T-helper 2 cell treated with Interferon-gamma antibody and Interleukin-4, amounts not matched to agents 5 μg/mL and 100 μg/mL, for 36 hours (primary cell): ENCODE measurements at regions not wholly inside any gene's neighbourhood (a gene's known extent, or its start where the extent isn't known, plus 50 kb on each side); places are given as distances from the start of the nearest gene placed in this dataset.

Experiments
- DNase-seq: peaks from one replicate; pipeline ENCODE4 v3.0.0; 2021; ENCODE audit warnings: low spot score
- H3K27ac Mint-ChIP-seq: one replicate; pipeline ENCODE4 v1.8.0; 2021; ENCODE audit warnings: mild to moderate bottlenecking, mixed read lengths
- H3K27me3 Mint-ChIP-seq: one replicate; pipeline ENCODE4 v1.8.0; 2021; ENCODE audit warnings: low read depth, mixed read lengths
- H3K36me3 Mint-ChIP-seq: one replicate; pipeline ENCODE4 v1.8.0; 2021; ENCODE audit warnings: low read depth, mixed read lengths
- H3K4me1 Mint-ChIP-seq: one replicate; pipeline ENCODE4 v1.8.0; 2021; ENCODE audit warnings: low read depth, mixed read lengths
- H3K4me3 Mint-ChIP-seq: one replicate; pipeline ENCODE4 v1.8.0; 2022; ENCODE audit warnings: mild to moderate bottlenecking, moderate library complexity, mixed read lengths
- H3K9me3 Mint-ChIP-seq: one replicate; pipeline ENCODE4 v1.8.0; 2021; ENCODE audit warnings: mixed read lengths

GRCh38 chr5:114830114-114830513, 339.6 kb downstream of the TRIM36 start:
- DNase-seq = no peak
- no peaks in the 10 kb centered on the region for H3K27me3 Mint-ChIP-seq
- peaks cover 23% of the 10 kb centered on the region for H3K9me3 Mint-ChIP-seq
- no peaks in the 10 kb centered on the region for H3K36me3 Mint-ChIP-seq
- no peak overlapping the region for H3K27ac Mint-ChIP-seq
- no peak overlapping the region for H3K4me3 Mint-ChIP-seq
- no peaks in the 10 kb centered on the region for H3K4me1 Mint-ChIP-seq

- no peak overlapping the region for H3K4me3 Mint-ChIP-seq
- H3K27me3 Mint-ChIP-seq = no peaks in the 10 kb centered on the region
- no peak for DNase-seq
- no peaks in the 10 kb centered on the region for H3K36me3 Mint-ChIP-seq
- H3K4me1 Mint-ChIP-seq = no peaks in the 10 kb centered on the region
- peaks cover 23% of the 10 kb centered on the region for H3K9me3 Mint-ChIP-seq
- H3K27ac Mint-ChIP-seq = no peak overlapping the region
Observed at GRCh38 chr5:114822863-114823262, 346.8 kb downstream of the TRIM36 start.

- H3K27me3 Mint-ChIP-seq = no peaks in the 10 kb centered on the region
- no peak overlapping the region for H3K27ac Mint-ChIP-seq
- no peak for DNase-seq
- peaks cover 22% of the 10 kb centered on the region for H3K9me3 Mint-ChIP-seq
- H3K36me3 Mint-ChIP-seq = no peaks in the 10 kb centered on the region
- H3K4me3 Mint-ChIP-seq = no peak overlapping the region
- H3K4me1 Mint-ChIP-seq = no peaks in the 10 kb centered on the region
Observed at GRCh38 chr5:114822436-114822835, 347.3 kb downstream of the TRIM36 start.

- no peak for DNase-seq
- Mint-ChIP-seq H3K27me3 (no peaks in the 10 kb centered on the region), H3K36me3 (no peaks in the 10 kb centered on the region), H3K4me1 (no peaks in the 10 kb centered on the region), H3K9me3 (no peaks in the 10 kb centered on the region), H3K27ac (no peak overlapping the region), H3K4me3 (no peak overlapping the region)
Observed at GRCh38 chr5:114790403-114790792, 379.3 kb downstream of the TRIM36 start.

GRCh38 chr5:114789773-114790402, 379.8 kb downstream of the TRIM36 start:
- Mint-ChIP-seq H3K27me3 (no peaks in the 10 kb centered on the region), H3K4me1 (no peaks in the 10 kb centered on the region), H3K27ac (no peak overlapping the region), H3K4me3 (no peak overlapping the region), H3K36me3 (no peaks in the 10 kb centered on the region), H3K9me3 (no peaks in the 10 kb centered on the region)
- no peak for DNase-seq

- Mint-ChIP-seq H3K4me3 (no peak overlapping the region), H3K27ac (no peak overlapping the region), H3K36me3 (no peaks in the 10 kb centered on the region), H3K9me3 (no peaks in the 10 kb centered on the region), H3K27me3 (no peaks in the 10 kb centered on the region), H3K4me1 (no peaks in the 10 kb centered on the region)
- DNase-seq = no peak
Observed at GRCh38 chr5:114782869-114783268, 386.8 kb downstream of the TRIM36 start.

- no peak overlapping the region for H3K27ac Mint-ChIP-seq
- no peaks in the 10 kb centered on the region for H3K4me1 Mint-ChIP-seq
- no peak overlapping the region for H3K4me3 Mint-ChIP-seq
- H3K36me3 Mint-ChIP-seq = no peaks in the 10 kb centered on the region
- no peaks in the 10 kb centered on the region for H3K27me3 Mint-ChIP-seq
- no peak for DNase-seq
- no peaks in the 10 kb centered on the region for H3K9me3 Mint-ChIP-seq
Observed at GRCh38 chr5:114782177-114782576, 387.5 kb downstream of the TRIM36 start.

- Mint-ChIP-seq H3K36me3 (no peaks in the 10 kb centered on the region), H3K27ac (no peak overlapping the region), H3K27me3 (no peaks in the 10 kb centered on the region), H3K4me3 (no peak overlapping the region), H3K4me1 (no peaks in the 10 kb centered on the region), H3K9me3 (no peaks in the 10 kb centered on the region)
- no peak for DNase-seq
Observed at GRCh38 chr5:114780290-114780689, 389.4 kb downstream of the TRIM36 start.

GRCh38 chr5:114744406-114744805, 382.5 kb downstream of the KCNN2 start:
- no peak for DNase-seq
- no peaks in the 10 kb centered on the region for H3K27me3 Mint-ChIP-seq
- H3K4me3 Mint-ChIP-seq = no peak overlapping the region
- no peaks in the 10 kb centered on the region for H3K36me3 Mint-ChIP-seq
- H3K27ac Mint-ChIP-seq = no peak overlapping the region
- no peaks in the 10 kb centered on the region for H3K4me1 Mint-ChIP-seq
- no peaks in the 10 kb centered on the region for H3K9me3 Mint-ChIP-seq

- Mint-ChIP-seq H3K4me3 (no peak overlapping the region), H3K27me3 (no peaks in the 10 kb centered on the region), H3K9me3 (no peaks in the 10 kb centered on the region), H3K36me3 (no peaks in the 10 kb centered on the region), H3K27ac (no peak overlapping the region), H3K4me1 (no peaks in the 10 kb centered on the region)
- DNase-seq = no peak
Observed at GRCh38 chr5:114734238-114734637, 372.4 kb downstream of the KCNN2 start.

- no peak for DNase-seq
- H3K27me3 Mint-ChIP-seq = no peaks in the 10 kb centered on the region
- no peaks in the 10 kb centered on the region for H3K9me3 Mint-ChIP-seq
- H3K36me3 Mint-ChIP-seq = no peaks in the 10 kb centered on the region
- H3K4me1 Mint-ChIP-seq = no peaks in the 10 kb centered on the region
- no peak overlapping the region for H3K27ac Mint-ChIP-seq
- H3K4me3 Mint-ChIP-seq = no peak overlapping the region
Observed at GRCh38 chr5:114729986-114730385, 368.1 kb downstream of the KCNN2 start.

GRCh38 chr5:114727358-114727757, 365.5 kb downstream of the KCNN2 start:
- Mint-ChIP-seq H3K4me1 (no peaks in the 10 kb centered on the region), H3K9me3 (peaks cover 3% of the 10 kb centered on the region), H3K27me3 (no peaks in the 10 kb centered on the region), H3K36me3 (no peaks in the 10 kb centered on the region), H3K27ac (no peak overlapping the region), H3K4me3 (no peak overlapping the region)
- no peak for DNase-seq

- no peak for DNase-seq
- peaks cover 6% of the 10 kb centered on the region for H3K9me3 Mint-ChIP-seq
- no peaks in the 10 kb centered on the region for H3K36me3 Mint-ChIP-seq
- no peaks in the 10 kb centered on the region for H3K4me1 Mint-ChIP-seq
- no peak overlapping the region for H3K4me3 Mint-ChIP-seq
- no peak overlapping the region for H3K27ac Mint-ChIP-seq
- no peaks in the 10 kb centered on the region for H3K27me3 Mint-ChIP-seq
Observed at GRCh38 chr5:114726131-114726530, 364.3 kb downstream of the KCNN2 start.

- no peak for DNase-seq
- Mint-ChIP-seq H3K4me1 (no peaks in the 10 kb centered on the region), H3K4me3 (no peak overlapping the region), H3K27ac (no peak overlapping the region), H3K9me3 (peaks cover 25% of the 10 kb centered on the region), H3K27me3 (no peaks in the 10 kb centered on the region), H3K36me3 (no peaks in the 10 kb centered on the region)
Observed at GRCh38 chr5:114719268-114719667, 357.4 kb downstream of the KCNN2 start.

GRCh38 chr5:114716955-114717354, 355.1 kb downstream of the KCNN2 start:
- no peaks in the 10 kb centered on the region for H3K4me1 Mint-ChIP-seq
- DNase-seq = no peak
- H3K27ac Mint-ChIP-seq = no peak overlapping the region
- no peaks in the 10 kb centered on the region for H3K27me3 Mint-ChIP-seq
- H3K9me3 Mint-ChIP-seq = peaks cover 19% of the 10 kb centered on the region
- no peak overlapping the region for H3K4me3 Mint-ChIP-seq
- H3K36me3 Mint-ChIP-seq = no peaks in the 10 kb centered on the region
